ENCODE measurements at regions not wholly inside any gene's neighbourhood (a gene's known extent, or its start where the extent isn't known, plus 50 kb on each side); places are given as distances from the start of the nearest gene placed in this dataset.

DNA sequence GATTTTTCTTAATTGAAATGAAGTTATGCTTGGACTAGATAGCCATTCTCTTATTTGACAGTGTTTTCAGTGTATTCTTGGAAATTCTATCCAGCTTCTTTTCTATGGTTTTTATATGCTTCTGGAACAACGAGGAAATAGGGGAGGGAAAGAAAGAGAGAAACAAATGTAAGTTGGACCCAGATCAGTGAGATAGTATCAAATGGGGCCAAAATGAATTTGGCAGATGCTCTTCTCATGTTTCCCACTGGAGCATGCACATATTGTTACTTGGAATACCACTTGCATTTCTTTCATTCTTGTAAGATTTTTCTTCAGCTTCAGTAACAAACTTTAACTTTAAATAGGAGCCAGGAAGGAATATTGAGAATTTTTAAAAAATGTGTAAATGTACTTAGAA lies 312.3 kb downstream of the PRL start:
- no peak for DNase-seq (ENCODE audit: low spot score in 2 of 2)

DNA sequence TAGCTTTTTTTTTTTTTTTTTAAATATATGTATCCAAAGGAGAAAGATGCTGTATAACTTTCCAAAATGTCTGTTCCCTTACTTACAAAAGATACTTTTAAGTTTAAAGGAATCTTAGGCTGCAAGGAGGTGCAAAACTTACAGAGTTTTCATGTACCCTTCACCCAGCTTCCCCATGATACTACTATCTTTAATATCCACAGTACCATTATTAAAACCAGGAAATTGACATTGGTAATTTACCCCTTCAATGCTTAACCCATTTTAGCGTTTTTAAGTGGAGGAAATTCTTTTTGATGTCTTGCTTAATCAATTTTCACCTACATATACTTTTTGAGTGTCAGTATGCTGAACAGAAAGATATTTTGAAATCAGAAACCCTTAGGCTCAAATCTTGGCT lies 310.9 kb downstream of the PRL start:
- no peak for DNase-seq (ENCODE audit: low spot score in 2 of 2)
- Histone ChIP-seq H3K4me3 (no peak overlapping the region), H3K27me3 (no peaks in the 10 kb centered on the region), H3K36me3 (no peaks in the 10 kb centered on the region), H3K4me1 (peaks cover 12% of the 10 kb centered on the region), H3K27ac (no peak overlapping the region), H3K9me3 (no peaks in the 10 kb centered on the region)
- TF ChIP-seq POLR2AphosphoS5 (IDR thresholded peaks at IDR 0.05) (no peak), POLR2A (IDR thresholded peaks at IDR 0.05) (no peak), EP300 (IDR thresholded peaks at IDR 0.05) (no peak)
- TF ChIP-seq, protein P1, sequence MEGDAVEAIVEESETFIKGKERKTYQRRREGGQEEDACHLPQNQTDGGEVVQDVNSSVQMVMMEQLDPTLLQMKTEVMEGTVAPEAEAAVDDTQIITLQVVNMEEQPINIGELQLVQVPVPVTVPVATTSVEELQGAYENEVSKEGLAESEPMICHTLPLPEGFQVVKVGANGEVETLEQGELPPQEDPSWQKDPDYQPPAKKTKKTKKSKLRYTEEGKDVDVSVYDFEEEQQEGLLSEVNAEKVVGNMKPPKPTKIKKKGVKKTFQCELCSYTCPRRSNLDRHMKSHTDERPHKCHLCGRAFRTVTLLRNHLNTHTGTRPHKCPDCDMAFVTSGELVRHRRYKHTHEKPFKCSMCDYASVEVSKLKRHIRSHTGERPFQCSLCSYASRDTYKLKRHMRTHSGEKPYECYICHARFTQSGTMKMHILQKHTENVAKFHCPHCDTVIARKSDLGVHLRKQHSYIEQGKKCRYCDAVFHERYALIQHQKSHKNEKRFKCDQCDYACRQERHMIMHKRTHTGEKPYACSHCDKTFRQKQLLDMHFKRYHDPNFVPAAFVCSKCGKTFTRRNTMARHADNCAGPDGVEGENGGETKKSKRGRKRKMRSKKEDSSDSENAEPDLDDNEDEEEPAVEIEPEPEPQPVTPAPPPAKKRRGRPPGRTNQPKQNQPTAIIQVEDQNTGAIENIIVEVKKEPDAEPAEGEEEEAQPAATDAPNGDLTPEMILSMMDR (IDR thresholded peaks at IDR 0.05) = no peak
- WGBS = 76% methylated on average over 1 of the region's 1 CpG

More for the DNA sequence above, 312.3 kb downstream of the PRL start:
- no peaks in the 10 kb centered on the region for H3K9me3 ChIP-seq
- no peak overlapping the region for H3K4me3 ChIP-seq
- no peaks in the 10 kb centered on the region for H3K27me3 ChIP-seq
- H3K27ac ChIP-seq = no peak overlapping the region
- H3K4me1 ChIP-seq = peaks cover 12% of the 10 kb centered on the region
- 9% methylated on average over 1 of the region's 1 CpG for WGBS
- no peaks in the 10 kb centered on the region for H3K36me3 ChIP-seq
- TF ChIP-seq, protein P1 (IDR thresholded peaks at IDR 0.05) = no peak
- no peak for TF ChIP-seq POLR2A (IDR thresholded peaks at IDR 0.05)

DNA sequence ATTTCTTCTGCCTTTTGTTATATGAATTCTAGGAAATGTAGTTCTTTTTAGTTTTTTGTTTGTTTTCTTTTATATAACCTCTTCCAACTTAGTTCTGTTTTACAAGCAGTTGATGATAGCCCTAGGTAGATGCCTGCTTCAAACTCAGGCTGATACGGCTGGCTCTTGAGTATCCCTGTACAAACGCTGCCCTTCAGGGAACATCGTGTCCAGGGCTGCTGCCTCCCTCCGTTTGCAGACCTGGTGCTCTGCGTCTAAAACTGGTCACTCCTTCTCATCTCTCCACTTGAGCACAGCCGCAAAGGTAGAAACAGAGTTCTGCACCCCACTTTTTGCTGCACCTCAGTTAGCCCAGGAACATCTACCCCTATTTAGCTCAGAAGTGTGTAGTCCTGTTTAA lies 310.1 kb downstream of the PRL start:
- H3K9me3 ChIP-seq = no peaks in the 10 kb centered on the region
- peaks cover 12% of the 10 kb centered on the region for H3K4me1 ChIP-seq
- TF ChIP-seq, protein P1 (IDR thresholded peaks at IDR 0.05) = no peak
- TF ChIP-seq EP300 (IDR thresholded peaks at IDR 0.05) (no peak), POLR2A (IDR thresholded peaks at IDR 0.05) (no peak), POLR2AphosphoS5 (IDR thresholded peaks at IDR 0.05) (no peak)
- no peak for DNase-seq (ENCODE audit: low spot score in 2 of 2)
- H3K4me3 ChIP-seq = no peak overlapping the region
- H3K27ac ChIP-seq = no peak overlapping the region
- no peaks in the 10 kb centered on the region for H3K36me3 ChIP-seq
- WGBS = 74% methylated on average over 6 of the region's 6 CpGs
- no peaks in the 10 kb centered on the region for H3K27me3 ChIP-seq

DNA sequence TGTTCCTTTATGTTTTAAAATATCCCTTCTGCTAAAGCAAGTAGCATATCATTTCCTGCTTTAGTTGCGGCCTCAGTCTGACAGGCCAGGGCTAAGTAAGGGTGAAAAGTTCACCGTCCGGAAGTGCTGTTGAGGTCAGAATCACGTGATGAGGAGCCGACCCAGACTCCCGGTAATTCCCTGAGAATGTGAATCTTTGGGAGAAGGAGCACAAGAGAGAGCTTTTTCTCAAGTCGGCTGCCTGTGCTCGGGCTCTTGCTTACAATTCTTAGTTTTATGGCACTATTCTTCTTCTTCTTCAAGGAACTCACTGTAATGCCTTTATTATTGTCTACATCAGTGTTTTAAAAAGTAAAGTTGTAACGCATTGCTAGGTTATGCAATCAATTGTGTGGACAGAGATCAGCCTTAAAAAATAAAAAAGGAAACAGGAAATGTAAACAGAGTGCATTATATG lies 309.3 kb downstream of the PRL start:
- Histone ChIP-seq H3K4me1 (peaks cover 12% of the 10 kb centered on the region), H3K9me3 (no peaks in the 10 kb centered on the region), H3K36me3 (no peaks in the 10 kb centered on the region), H3K27ac (no peak overlapping the region), H3K27me3 (no peaks in the 10 kb centered on the region), H3K4me3 (no peak overlapping the region)
- 24% methylated on average over 9 of the region's 9 CpGs for WGBS
- DNase-seq (ENCODE audit: low spot score in 2 of 2) = no peak
- TF ChIP-seq POLR2A (IDR thresholded peaks at IDR 0.05) (no peak), EP300 (IDR thresholded peaks at IDR 0.05) (no peak), POLR2AphosphoS5 (IDR thresholded peaks at IDR 0.05) (no peak)
- TF ChIP-seq, protein P1 (IDR thresholded peaks at IDR 0.05) = no peak

DNA sequence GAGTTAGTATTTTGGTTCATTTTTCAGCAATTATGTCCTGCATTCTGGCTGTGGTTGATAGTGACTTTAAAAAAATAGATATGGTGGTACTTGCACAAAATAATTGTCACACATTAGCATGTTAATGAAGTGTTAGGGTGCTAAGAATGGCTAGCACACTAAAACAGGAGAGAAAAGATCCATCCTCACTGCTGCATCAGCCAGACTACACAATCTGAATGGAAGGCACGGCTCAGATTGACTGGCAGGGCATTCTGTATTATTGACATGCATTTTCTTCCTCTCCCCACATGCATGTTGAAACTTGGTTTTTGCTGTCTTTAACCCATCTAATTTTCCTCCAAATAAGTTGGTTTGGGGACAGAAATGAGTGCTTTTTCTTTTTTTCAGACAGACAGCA lies 306.3 kb downstream of the PRL start:
- TF ChIP-seq, protein P1 (IDR thresholded peaks at IDR 0.05) = no peak
- TF ChIP-seq EP300 (IDR thresholded peaks at IDR 0.05) (no peak), POLR2AphosphoS5 (IDR thresholded peaks at IDR 0.05) (no peak), POLR2A (IDR thresholded peaks at IDR 0.05) (no peak)
- peaks cover 12% of the 10 kb centered on the region for H3K4me1 ChIP-seq
- 86% methylated on average over 1 of the region's 1 CpG for WGBS
- H3K27me3 ChIP-seq = no peaks in the 10 kb centered on the region
- H3K36me3 ChIP-seq = no peaks in the 10 kb centered on the region
- DNase-seq (ENCODE audit: low spot score in 2 of 2) = no peak
- no peak overlapping the region for H3K27ac ChIP-seq
- no peaks in the 10 kb centered on the region for H3K9me3 ChIP-seq
- H3K4me3 ChIP-seq = no peak overlapping the region

Measured in suprapubic skin (tissue), 4 donors.